Activated naive CD4-positive, alpha-beta T cell treated with anti-CD3 and anti-CD28 coated beads, Interleukin-2, amount 50 U/mL, for 72 hours (primary cell): ENCODE measurements at regions not wholly inside any gene's neighbourhood (a gene's known extent, or its start where the extent isn't known, plus 50 kb on each side); places are given as distances from the start of the nearest gene placed in this dataset.
"Not testable (repeated sequence)": the region's sequence is repeated elsewhere in the genome, so short reads cannot be mapped to it uniquely, and the experiment has no call there.

Experiments
- ATAC-seq, 2 donors: fragments of 150-1000 bp; cut with Tn5 transposase; 2 replicates each; pipeline ENCODE4 v1.10.0; 2021; ENCODE audit warnings: mild to moderate bottlenecking in 2 of 2, moderate library complexity in 2 of 2
- DNase-seq, 2 donors: peaks; one replicate each; pipeline ENCODE4 v3.0.0; 2021 to 2022; ENCODE audit warnings: low spot score in 2 of 2
- H3K27ac Mint-ChIP-seq, 2 donors: one replicate each; pipeline ENCODE4 v1.8.0; 2022; ENCODE audit warnings: mild to moderate bottlenecking in 2 of 2, mixed read lengths in 2 of 2
- H3K36me3 Mint-ChIP-seq, 2 donors: one replicate each; pipeline ENCODE4 v1.8.0; 2022; ENCODE audit warnings: mixed read lengths in 2 of 2
- H3K9me3 Mint-ChIP-seq, 2 donors: one replicate each; pipeline ENCODE4 v1.8.0; 2022; ENCODE audit warnings: mixed read lengths in 2 of 2

DNA sequence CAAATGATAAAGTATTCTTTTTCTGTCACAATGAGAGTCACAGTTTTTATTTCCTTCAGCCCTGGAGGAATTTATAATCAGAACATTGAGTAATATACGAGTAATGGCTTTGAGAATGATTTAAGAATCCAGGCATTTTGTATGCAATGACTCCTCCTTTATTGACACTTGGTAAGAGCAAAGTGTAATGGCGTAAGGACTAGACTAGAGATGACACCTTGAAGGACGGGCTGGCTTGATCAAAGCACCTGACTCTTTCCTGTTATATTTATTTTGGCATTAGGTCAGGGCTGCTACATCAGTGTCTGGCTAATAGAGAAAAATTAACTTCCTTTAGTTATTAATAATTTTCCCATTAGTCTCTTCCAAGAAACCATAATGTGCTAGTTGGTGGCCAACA is 482.4 kb upstream of the GCFC2 start:
- Mint-ChIP-seq H3K27ac (no peak overlapping the region), H3K9me3 (peaks cover 4 to 8% of the 10 kb centered on the region in 2 donors), H3K36me3 (no peaks in the 10 kb centered on the region)
- DNase-seq (no peak), ATAC-seq (no peak)

DNA sequence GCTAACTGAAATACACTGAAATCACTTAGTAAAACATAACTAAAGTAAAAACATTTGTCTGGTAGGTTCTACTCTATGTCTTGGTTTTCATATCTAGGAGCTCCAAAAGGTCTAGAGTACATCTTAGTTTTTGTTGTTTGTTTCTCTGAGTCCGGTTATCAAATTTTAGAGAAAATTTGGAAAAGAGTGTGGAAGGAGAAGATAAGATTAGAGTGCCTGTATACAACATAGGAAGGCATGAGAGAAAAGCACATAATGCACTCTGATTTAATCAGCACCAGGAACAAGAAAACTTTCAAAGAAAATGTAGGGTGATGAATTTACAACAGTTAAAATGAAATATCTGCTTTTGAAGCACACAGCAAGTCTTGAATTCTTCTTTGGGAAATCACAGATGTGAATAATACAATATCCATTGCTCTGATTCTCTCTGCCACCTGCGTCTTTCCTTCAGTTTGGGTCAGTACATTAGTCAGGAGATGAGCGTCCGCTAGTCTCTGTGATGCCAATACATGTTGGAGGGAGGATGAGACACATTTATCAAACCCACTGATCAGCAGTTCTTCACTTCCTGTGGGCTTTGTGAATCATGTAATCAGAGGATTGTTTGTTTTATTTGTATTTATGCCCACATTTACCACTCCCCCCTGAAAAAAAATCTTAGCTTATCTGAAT is 477.8 kb upstream of the GCFC2 start:
- Mint-ChIP-seq H3K9me3 (peaks cover 7 to 8% of the 10 kb centered on the region in 2 donors), H3K27ac (no peak overlapping the region), H3K36me3 (no peaks in the 10 kb centered on the region)
- DNase-seq (no peak), ATAC-seq (no peak)

DNA sequence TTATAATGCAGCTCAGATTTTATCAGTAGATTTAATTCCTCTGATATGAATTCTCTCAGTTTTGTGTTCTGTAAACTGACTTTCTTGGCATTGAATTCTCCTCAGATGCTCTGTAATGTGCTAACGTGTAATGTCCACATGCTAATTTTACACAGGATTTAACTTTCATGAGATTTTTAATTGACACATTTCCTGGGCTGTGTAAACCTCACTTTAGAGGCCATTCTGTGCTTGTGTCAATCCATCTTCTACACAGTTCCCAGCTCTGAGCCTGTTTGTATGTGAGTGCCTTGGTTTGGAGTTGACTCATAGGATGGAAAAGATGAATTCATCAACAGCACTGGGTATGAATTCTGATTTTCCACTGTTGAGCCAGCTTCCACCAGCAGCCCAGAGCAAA is 476.7 kb upstream of the GCFC2 start:
- Mint-ChIP-seq H3K9me3 (peaks cover 5 to 7% of the 10 kb centered on the region in 2 donors), H3K27ac (no peak overlapping the region), H3K36me3 (no peaks in the 10 kb centered on the region)
- DNase-seq (no peak), ATAC-seq (no peak)

DNA sequence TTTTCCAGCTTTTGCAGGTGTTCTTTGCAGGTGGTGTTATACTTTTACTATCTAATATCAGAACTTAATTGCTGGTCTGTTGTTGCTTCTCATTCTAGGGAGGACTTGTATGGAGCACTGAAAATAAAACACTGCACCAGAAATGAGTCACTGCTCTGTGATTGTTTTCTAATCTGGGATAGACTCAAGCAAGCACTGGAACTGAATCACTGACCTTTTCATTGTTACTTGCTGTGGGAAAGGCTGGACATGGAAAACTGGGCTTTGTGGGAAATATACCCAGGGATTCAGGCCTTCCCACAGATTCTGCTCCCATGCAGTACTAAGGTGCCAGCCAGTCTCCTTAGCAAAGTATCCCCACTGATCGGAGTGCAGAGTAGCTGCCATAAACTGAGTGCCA is 470.0 kb upstream of the GCFC2 start:
- H3K9me3 Mint-ChIP-seq, result peaks cover 11 to 31% of the 10 kb centered on the region in 2 donors
- ATAC-seq (no peak), DNase-seq (no peak)
- no peak overlapping the region for H3K27ac Mint-ChIP-seq
- no peaks in the 10 kb centered on the region for H3K36me3 Mint-ChIP-seq

DNA sequence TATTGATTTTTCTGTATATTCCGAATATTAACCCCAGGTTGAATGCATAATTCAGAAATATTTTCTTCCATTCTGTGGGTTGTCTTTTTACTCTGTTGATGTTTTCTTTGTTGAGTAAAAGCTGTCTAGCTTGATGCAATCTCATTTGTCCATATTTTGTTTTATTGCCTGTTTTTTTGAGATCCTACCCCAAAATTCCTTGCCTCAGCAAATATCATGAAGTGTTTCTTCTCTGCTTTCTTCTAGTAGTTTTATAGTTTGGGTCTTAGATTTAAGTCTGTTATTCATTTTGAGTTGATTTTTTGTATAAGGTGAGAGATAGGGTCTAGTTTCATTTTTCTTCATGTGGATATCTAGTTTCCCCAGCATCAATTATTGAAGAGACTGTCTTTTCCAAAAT is 467.9 kb upstream of the GCFC2 start:
- no peak overlapping the region for H3K27ac Mint-ChIP-seq
- H3K9me3 Mint-ChIP-seq, result peaks cover 29 to 50% of the 10 kb centered on the region in 2 donors
- no peak for DNase-seq
- peaks cover 0 to 18% of the 10 kb centered on the region in 2 donors for H3K36me3 Mint-ChIP-seq
- no peak for ATAC-seq

DNA sequence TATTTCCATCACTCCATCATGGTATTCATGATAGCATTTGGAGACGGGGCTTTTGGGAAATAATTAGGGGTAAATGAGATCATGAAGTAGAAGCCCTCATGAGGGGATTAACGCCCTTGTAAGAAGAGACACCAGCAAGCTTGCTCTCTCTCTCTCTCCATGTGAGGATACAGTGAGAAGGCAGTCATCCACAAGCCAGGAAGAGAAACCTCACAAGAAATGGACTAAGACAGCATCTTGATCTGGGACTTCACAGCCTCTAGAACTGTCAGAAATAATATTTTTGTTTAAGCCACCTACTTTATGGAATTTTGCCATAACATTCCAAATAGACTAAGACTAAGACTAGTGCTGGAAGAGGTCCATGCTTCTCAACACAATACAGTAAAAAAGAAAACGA is 464.6 kb upstream of the GCFC2 start:
- ATAC-seq (no peak), DNase-seq (no peak)
- Mint-ChIP-seq H3K36me3 (peaks cover 0 to 22% of the 10 kb centered on the region in 2 donors), H3K27ac (no peak overlapping the region), H3K9me3 (peaks cover 44 to 53% of the 10 kb centered on the region in 2 donors)

DNA sequence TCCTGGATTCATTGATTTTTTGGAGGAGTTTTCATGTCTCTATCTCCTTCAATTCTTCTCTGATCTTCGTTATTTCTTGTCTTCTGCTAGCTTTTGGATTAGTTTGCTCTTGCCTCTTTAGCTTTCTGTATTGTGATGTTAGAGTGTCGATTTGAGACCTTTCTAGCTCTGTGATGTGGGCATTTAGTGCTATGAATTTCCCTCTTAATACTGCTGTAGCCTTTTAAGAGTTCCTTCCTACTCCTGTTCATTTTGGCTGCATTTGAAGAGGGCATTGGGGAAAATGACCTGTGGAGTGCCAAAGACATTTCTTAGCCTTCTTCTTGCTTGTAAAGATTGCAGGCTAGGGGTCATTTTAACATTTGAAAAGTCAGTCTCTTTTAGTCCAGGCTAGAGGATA is 463.8 kb upstream of the GCFC2 start:
- Mint-ChIP-seq H3K36me3 (peaks cover 0 to 22% of the 10 kb centered on the region in 2 donors), H3K27ac (no peak overlapping the region), H3K9me3 (peaks cover 44 to 56% of the 10 kb centered on the region in 2 donors)
- DNase-seq, result no peak
- no peak for ATAC-seq

DNA sequence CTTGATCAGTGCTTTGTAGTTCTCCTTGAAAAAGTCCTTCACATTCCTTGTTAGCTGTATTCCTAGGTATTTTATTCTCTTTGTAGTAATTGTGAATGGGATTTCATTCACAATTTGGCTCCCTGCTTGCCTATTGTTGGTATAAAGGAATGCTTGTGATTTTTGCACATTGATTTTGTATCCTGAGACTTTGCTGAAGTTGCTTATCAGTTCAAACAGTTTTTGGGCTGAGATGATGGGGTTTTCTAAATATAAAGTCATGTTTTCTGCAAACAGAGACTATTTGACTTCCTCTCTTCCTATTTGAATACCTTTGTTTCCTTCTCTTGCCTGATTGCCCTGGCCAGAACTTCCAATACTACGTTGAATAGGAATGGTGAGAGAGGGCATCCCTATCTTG is 462.5 kb upstream of the GCFC2 start:
- Mint-ChIP-seq H3K9me3 (peaks cover 36 to 47% of the 10 kb centered on the region in 2 donors), H3K36me3 (peaks cover 0 to 22% of the 10 kb centered on the region in 2 donors)
- H3K27ac Mint-ChIP-seq, ATAC-seq, DNase-seq: not testable (repeated sequence)

DNA sequence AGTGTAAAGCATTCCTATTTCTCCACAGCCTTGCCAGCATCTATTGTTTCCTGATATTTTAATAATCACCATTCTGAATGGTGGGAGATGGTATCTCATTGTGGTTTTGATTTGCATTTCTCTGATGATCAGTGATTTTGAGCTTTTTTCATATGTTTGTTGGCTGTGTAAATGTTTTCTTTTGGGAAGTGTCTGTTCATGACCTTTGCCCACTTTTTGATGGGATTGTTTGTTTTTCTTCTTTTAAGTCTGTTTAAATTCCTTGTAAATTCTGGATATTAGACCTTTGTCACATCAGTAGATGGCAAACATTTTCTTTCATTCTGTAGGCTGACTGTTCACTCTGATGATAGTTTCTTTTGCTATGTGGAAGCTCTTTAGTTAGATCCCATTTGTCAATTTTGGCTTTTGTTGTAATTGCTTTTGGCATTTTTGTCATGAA is 461.5 kb upstream of the GCFC2 start:
- H3K9me3 Mint-ChIP-seq, result peaks cover 33 to 44% of the 10 kb centered on the region in 2 donors
- not testable (repeated sequence) for ATAC-seq, H3K27ac Mint-ChIP-seq, DNase-seq
- H3K36me3 Mint-ChIP-seq, result peaks cover 0 to 22% of the 10 kb centered on the region in 2 donors

DNA sequence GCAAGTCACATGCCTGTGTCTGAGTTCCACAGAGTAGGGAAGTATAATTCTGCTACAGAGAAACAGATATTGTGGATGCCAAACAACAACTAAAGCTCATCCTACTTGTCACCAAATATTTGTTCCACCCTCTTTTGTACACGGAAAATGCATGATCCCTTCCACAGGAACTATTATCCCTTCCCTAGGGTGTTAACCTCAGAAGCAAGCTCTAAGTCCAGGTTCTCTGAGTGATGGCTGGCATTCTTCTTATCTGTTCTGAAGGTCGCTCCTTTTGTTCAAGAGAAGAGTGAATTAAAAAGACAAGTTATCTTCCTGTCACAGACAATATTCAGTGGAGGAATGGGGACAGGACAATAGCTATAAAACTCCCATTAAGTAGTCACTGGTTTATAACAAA is 460.1 kb upstream of the GCFC2 start:
- Mint-ChIP-seq H3K36me3 (peaks cover 0 to 22% of the 10 kb centered on the region in 2 donors), H3K9me3 (peaks cover 36 to 40% of the 10 kb centered on the region in 2 donors), H3K27ac (no peak overlapping the region)
- ATAC-seq, result no peak
- DNase-seq, result no peak

DNA sequence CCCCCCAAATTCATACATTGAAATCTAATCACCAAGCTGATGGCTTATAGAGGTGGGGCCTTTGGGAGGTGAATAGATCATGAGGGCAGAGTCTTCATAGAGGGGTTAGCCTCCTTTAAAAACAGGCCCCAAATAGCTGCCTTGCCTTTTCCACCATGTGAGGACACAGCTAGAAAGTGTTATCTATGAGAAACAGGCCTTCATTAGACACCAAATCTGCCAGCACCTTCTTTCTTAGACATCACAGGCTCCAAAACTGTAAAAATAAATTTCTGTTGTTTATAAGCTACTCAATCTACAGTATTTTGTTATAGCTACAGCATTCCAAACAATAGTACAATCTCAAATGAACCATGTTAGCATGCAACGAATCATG is 459.3 kb upstream of the GCFC2 start:
- ATAC-seq (no peak), DNase-seq (no peak)
- Mint-ChIP-seq H3K36me3 (peaks cover 0 to 15% of the 10 kb centered on the region in 2 donors), H3K9me3 (peaks cover 30 to 34% of the 10 kb centered on the region in 2 donors), H3K27ac (no peak overlapping the region)

DNA sequence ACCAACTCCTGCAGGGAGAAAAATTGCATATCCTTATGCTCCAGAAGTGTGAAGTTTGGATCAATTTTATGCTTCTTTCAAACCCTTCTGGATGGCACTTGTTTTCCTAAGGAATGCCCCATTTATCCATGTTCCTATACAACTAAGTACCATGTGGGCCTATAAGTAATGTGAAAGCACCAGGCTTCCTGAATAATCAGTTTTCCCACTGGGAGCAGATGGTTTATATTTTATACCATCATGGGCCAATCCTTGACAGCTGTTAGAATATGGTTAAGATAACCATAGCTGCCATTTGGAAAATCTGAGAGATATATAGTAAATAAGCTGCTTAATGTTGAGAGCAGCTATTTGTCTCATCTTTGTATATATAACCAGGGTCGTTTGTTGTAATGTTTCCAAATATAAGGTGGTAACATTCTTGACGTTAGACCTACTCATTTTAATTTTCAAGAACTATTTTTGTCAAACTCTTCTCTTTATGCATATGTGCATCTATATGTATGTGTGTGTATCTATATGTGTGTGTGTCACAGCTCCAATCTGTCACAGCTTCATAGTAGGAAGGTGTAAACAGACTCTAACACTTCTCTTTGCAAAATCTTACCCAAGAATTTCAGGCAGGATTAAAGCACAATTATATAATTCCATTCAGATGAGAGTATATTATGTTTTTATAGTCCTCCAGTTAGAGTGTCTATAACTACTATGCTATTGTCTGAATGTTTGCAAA is 458.7 kb upstream of the GCFC2 start:
- no peak overlapping the region for H3K27ac Mint-ChIP-seq
- H3K36me3 Mint-ChIP-seq, result peaks cover 0 to 11% of the 10 kb centered on the region in 2 donors
- H3K9me3 Mint-ChIP-seq, result peaks cover 27 to 28% of the 10 kb centered on the region in 2 donors
- ATAC-seq (no peak), DNase-seq (no peak)

DNA sequence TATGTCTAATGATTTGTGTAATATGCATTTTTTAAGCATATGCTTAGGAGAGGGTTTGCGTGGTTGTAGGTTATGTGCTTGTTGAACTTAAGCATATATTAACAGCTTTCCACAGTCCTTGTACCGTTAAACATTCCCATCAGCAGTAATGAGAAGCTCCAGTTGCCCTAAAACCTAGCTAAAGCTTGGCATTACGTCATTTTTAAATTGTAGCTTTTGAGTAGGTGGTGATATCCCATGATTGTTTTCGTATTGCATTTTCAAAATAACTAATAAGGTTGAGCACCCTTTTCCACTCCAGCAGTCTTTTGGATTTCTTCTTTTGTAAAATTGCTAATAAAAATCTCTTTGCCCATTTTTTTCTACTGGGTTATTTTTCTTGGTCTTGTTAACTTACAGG is 453.1 kb upstream of the GCFC2 start:
- ATAC-seq, result no peak

DNA sequence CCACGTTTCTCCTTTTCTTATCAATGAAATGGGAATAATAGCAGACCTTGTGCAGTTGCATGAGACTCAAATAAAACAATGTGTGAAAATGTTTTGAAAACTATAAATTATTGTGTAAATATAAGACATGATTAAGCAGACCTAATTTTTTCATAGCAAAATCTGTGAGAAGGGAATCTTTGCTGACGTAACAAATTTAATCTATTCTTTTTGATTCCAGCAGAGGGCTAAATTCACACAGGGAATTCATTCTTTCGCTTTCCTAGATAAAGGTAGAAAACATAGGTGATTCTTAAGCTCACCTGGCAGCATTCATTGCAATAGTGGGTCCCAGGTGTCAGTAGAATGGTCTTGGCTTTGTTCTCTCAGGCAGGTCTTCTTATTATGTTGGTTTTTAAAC is 450.0 kb upstream of the GCFC2 start:
- ATAC-seq (no peak), DNase-seq (no peak)
- no peaks in the 10 kb centered on the region for H3K36me3 Mint-ChIP-seq
- no peak overlapping the region for H3K27ac Mint-ChIP-seq
- H3K9me3 Mint-ChIP-seq, result peaks cover 7 to 12% of the 10 kb centered on the region in 2 donors

More for the DNA sequence above, 453.1 kb upstream of the GCFC2 start:
- H3K27ac Mint-ChIP-seq, result no peak overlapping the region
- DNase-seq, result no peak
- H3K9me3 Mint-ChIP-seq, result peaks cover 7 to 15% of the 10 kb centered on the region in 2 donors
- H3K36me3 Mint-ChIP-seq, result no peaks in the 10 kb centered on the region

DNA sequence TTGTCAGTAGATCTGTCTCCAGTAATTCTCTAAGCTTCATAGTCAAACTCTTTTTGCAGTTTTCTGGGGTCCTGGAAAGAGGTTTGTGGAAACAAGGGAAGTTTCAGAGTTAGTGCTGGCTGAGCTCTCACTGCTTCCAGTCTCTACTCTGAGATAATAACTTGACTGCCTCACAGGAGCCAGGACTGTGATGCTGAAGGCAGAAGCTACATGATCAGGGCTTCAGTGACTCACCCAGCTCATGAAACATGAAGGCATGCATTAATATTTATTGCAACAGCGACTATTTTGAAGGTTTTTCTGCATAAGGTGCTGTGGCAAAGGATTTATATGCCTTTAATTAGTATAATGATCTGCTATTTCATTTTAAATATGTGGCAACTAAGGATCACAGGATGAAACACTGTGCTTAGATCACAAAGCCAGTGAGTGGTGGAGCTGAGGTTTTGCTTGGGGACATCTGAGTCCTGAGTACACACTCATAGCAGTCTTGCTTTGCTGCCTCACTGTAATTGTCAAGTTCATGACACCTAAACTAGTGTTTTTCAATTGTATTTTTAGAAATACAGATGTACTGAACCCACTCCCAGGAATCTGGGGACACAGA is 448.4 kb upstream of the GCFC2 start:
- no peak overlapping the region for H3K27ac Mint-ChIP-seq
- ATAC-seq, result no peak
- H3K36me3 Mint-ChIP-seq, result no peaks in the 10 kb centered on the region
- no peak for DNase-seq
- H3K9me3 Mint-ChIP-seq, result peaks cover 7 to 12% of the 10 kb centered on the region in 2 donors

DNA sequence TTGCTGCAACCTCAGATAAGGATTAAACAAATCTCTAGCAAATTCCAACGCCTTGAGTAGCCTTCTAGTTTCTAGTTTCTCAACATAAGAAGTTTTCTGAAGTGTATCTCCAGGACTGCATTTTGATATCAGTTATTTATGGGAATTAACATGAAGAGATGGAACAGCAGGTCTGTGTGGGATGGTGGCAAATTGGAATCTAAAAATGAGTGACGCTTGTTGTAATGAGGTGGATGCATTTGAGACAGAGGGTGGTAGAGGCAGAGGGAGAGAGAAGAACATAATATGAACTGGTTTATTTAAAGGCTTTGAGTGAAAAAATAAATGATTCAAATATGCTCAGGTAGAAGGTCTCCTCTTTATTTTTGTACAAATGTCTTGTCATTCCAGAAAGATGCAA is 446.8 kb upstream of the GCFC2 start:
- Mint-ChIP-seq H3K9me3 (peaks cover 7 to 12% of the 10 kb centered on the region in 2 donors), H3K27ac (no peak overlapping the region), H3K36me3 (no peaks in the 10 kb centered on the region)
- ATAC-seq (no peak), DNase-seq (no peak)

DNA sequence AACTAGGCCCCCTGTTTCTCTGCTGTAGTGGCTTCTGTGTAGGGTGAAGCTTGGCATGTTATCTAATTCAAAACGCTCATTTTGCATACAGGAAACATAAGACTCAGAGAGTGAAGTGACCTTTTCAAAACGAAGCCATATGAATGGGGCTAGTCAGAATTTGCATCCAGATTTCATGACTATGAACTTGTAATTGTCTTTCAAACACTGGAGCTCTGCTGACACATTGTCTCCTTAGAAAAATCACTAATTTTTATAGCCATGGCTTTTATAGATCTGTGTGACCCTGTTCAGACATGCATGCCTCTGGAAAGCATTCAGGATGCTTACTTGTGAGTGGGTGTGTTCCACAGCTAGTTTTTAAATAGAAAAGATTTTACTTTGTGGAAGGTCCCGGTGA is 444.3 kb upstream of the GCFC2 start:
- no peaks in the 10 kb centered on the region for H3K36me3 Mint-ChIP-seq
- no peak overlapping the region for H3K27ac Mint-ChIP-seq

More for the DNA sequence above, 444.3 kb upstream of the GCFC2 start:
- no peak for ATAC-seq
- no peak for DNase-seq
- H3K9me3 Mint-ChIP-seq, result no peaks in the 10 kb centered on the region
